Prostate gland (tissue), 2 donors: ENCODE measurements at regions not wholly inside any gene's neighbourhood (a gene's known extent, or its start where the extent isn't known, plus 50 kb on each side); places are given as distances from the start of the nearest gene placed in this dataset.

ENCODE experiments used
- DNase-seq: peaks from one replicate; pipeline ENCODE4 v3.0.0-alpha.2; 2019; ENCODE audit warnings: low spot score
- H3K27ac ChIP-seq, 2 donors: fragments of 200-600 bp; sonication (generic); 2 replicates each; pipeline ENCODE4 v1.5.1; 2017 to 2019
- H3K27me3 ChIP-seq: fragments of 200-600 bp; sonication (generic); replicated peaks from 2 replicates; pipeline ENCODE4 v1.5.1; 2019; ENCODE audit not compliant: insufficient read depth
- H3K36me3 ChIP-seq, 2 donors: fragments of 200-600 bp; sonication (generic); 1 replicate in 1 of 2; 2 replicates in 1 of 2; pipeline versions ENCODE4 v1.5.1 to v1.8.1; 2017 to 2019
- H3K4me1 ChIP-seq: fragments of 200-600 bp; sonication (generic); replicated peaks from 2 replicates; pipeline ENCODE4 v1.5.1; 2019
- H3K4me3 ChIP-seq, 2 donors: fragments of 200-600 bp; sonication (generic); 2 replicates each; pipeline ENCODE4 v1.5.1; 2017 to 2019
- H3K9me3 ChIP-seq: fragments of 200-600 bp; sonication (generic); 2 replicates; pipeline ENCODE4 v1.5.1; 2017
- CTCF ChIP-seq, 4 experiments: fragments of 200-600 bp in 2 of 4; fragments of 450-650 bp in 2 of 4; sonication (generic) in 2 of 4; IDR thresholded peaks; 1 replicate in 3 of 4; 2 replicates in 1 of 4; pipeline ENCODE4 v1.5.1; 2016 to 2019; ENCODE audit warnings: antibody characterized with exemption in 4 of 4, mild to moderate bottlenecking in 2 of 4, moderate library complexity in 2 of 4
- POLR2A ChIP-seq: fragments of 450-650 bp; IDR thresholded peaks from one replicate; pipeline ENCODE4 v1.6.1; 2016; ENCODE audit warnings: antibody characterized with exemption, mild to moderate bottlenecking
- POLR2AphosphoS5 ChIP-seq: sonication (generic); formaldehyde crosslinking; IDR thresholded peaks from one replicate; pipeline ENCODE4 v1.6.1; 2017; ENCODE audit warnings: antibody characterized with exemption
- WGBS: methylation state at CpG from one replicate; pipeline ENCODE4 v1.1.5; 2018; 5-methylcytosine and 5-hydroxymethylcytosine counted together
- intact Hi-C: fragments of 100-400 bp; cut with DNase I; formaldehyde crosslinking; loops from one replicate; pipeline ENCODE4 v1.14.2; 2022

GRCh38 chr2:193528458-193528857 is 1333.7 kb upstream of the TMEFF2 start:
- intact Hi-C loops, result no loop called here
- 88% methylated on average over 1 of the region's 1 CpG for WGBS
- Histone ChIP-seq H3K4me3 (no peak overlapping the region), H3K4me1 (no peaks in the 10 kb centered on the region), H3K9me3 (no peaks in the 10 kb centered on the region), H3K36me3 (no peaks in the 10 kb centered on the region), H3K27ac (no peak overlapping the region), H3K27me3 (no peaks in the 10 kb centered on the region)
- no peak for DNase-seq
- no peak for TF ChIP-seq POLR2A

- DNase-seq, result no peak
- 52% methylated on average over 3 of the region's 3 CpGs for WGBS
- H3K27ac ChIP-seq, result no peak overlapping the region
- H3K9me3 ChIP-seq, result no peaks in the 10 kb centered on the region
- TF ChIP-seq POLR2A (no peak), POLR2AphosphoS5 (no peak), CTCF (IDR thresholded peaks at IDR 0.05) (no peak)
- H3K27me3 ChIP-seq, result no peaks in the 10 kb centered on the region
- no peak overlapping the region for H3K4me3 ChIP-seq
- H3K36me3 ChIP-seq, result no peaks in the 10 kb centered on the region
- no peaks in the 10 kb centered on the region for H3K4me1 ChIP-seq
- intact Hi-C loops, result no loop called here
Measured at GRCh38 chr2:193527146-193527545, 1332.4 kb upstream of the TMEFF2 start.

- Histone ChIP-seq H3K27ac (no peak overlapping the region), H3K9me3 (no peaks in the 10 kb centered on the region), H3K4me1 (no peaks in the 10 kb centered on the region), H3K27me3 (no peaks in the 10 kb centered on the region), H3K4me3 (no peak overlapping the region), H3K36me3 (no peaks in the 10 kb centered on the region)
- no peak for DNase-seq
- TF ChIP-seq POLR2AphosphoS5 (no peak), POLR2A (no peak), CTCF (IDR thresholded peaks at IDR 0.05) (no peak)
- 88% methylated on average over 1 of the region's 1 CpG for WGBS
- intact Hi-C loops, result no loop called here
Measured at GRCh38 chr2:193523662-193524061, 1328.9 kb upstream of the TMEFF2 start.

GRCh38 chr2:193521523-193521922 is 1326.8 kb upstream of the TMEFF2 start:
- TF ChIP-seq POLR2AphosphoS5, result no peak
- TF ChIP-seq CTCF (IDR thresholded peaks at IDR 0.05), result no peak
- TF ChIP-seq POLR2A, result no peak

GRCh38 chr2:193520709-193521458 is 1326.2 kb upstream of the TMEFF2 start:
- H3K36me3 ChIP-seq, result no peaks in the 10 kb centered on the region
- no peaks in the 10 kb centered on the region for H3K27me3 ChIP-seq
- WGBS, result 83% methylated on average over 5 of the region's 5 CpGs
- no peak for TF ChIP-seq CTCF (IDR thresholded peaks at IDR 0.05)
- TF ChIP-seq POLR2A, result no peak
- no peak for TF ChIP-seq POLR2AphosphoS5
- intact Hi-C loops, result no loop called here
- DNase-seq, result no peak
- H3K4me3 ChIP-seq, result no peak overlapping the region
- H3K27ac ChIP-seq, result no peak overlapping the region
- H3K9me3 ChIP-seq, result no peaks in the 10 kb centered on the region
- H3K4me1 ChIP-seq, result no peaks in the 10 kb centered on the region

More at GRCh38 chr2:193521523-193521922, 1326.8 kb upstream of the TMEFF2 start:
- no peaks in the 10 kb centered on the region for H3K4me1 ChIP-seq
- WGBS, result 94% methylated on average over 2 of the region's 2 CpGs
- no peak for DNase-seq
- intact Hi-C loops, result no loop called here
- H3K27ac ChIP-seq, result no peak overlapping the region
- no peaks in the 10 kb centered on the region for H3K36me3 ChIP-seq
- H3K4me3 ChIP-seq, result no peak overlapping the region
- H3K9me3 ChIP-seq, result no peaks in the 10 kb centered on the region
- H3K27me3 ChIP-seq, result no peaks in the 10 kb centered on the region
